ENCODE measurements at regions not wholly inside any gene's neighbourhood (a gene's known extent, or its start where the extent isn't known, plus 50 kb on each side); places are given as distances from the start of the nearest gene placed in this dataset.

GRCh38 chr11:28459912-28460311, 351.7 kb downstream of the METTL15 start:
- peaks cover 0 to 3% (median 0%) of the 10 kb centered on the region in 3 donors for H3K27me3 ChIP-seq (ENCODE audit: control insufficient read depth in 3 of 3, insufficient read depth in 3 of 3, low read length in 2 of 3)
- peaks cover 0 to 2% (median 0%) of the 10 kb centered on the region in 4 donors for H3K9me3 ChIP-seq (ENCODE audit: control insufficient read depth in 4 of 4, insufficient read depth in 3 of 4, low read length in 3 of 4)
- WGBS, 2 donors: 84 to 90% methylated on average over 2 of the region's 2 CpGs
- DNase-seq (no peak), ATAC-seq (ENCODE audit: insufficient read depth, low FRiP score) (no peak)
- no peaks in the 10 kb centered on the region for H3K36me3 ChIP-seq (ENCODE audit: control insufficient read depth in 4 of 4, insufficient read depth in 4 of 4, low read length in 4 of 4)
- TF ChIP-seq CTCF (IDR thresholded peaks at IDR 0.05; ENCODE audit: control extremely low read depth, extremely low read depth): no peak
- no peak overlapping the region for H3K27ac ChIP-seq (ENCODE audit: low read depth in 1 of 2, low read length in 1 of 2)
- H3K4me3 ChIP-seq: no peak overlapping the region
- H3K4me1 ChIP-seq (ENCODE audit: control insufficient read depth in 5 of 5, insufficient read depth in 5 of 5, low read length in 5 of 5): no peaks in the 10 kb centered on the region
- H3K9ac ChIP-seq (ENCODE audit: insufficient read depth in 1 of 2, low read length in 2 of 2): no peak overlapping the region

- TF ChIP-seq CTCF (IDR thresholded peaks at IDR 0.05; ENCODE audit: control extremely low read depth, extremely low read depth): no peak
- peaks cover 0 to 2% (median 0%) of the 10 kb centered on the region in 4 donors for H3K9me3 ChIP-seq (ENCODE audit: control insufficient read depth in 4 of 4, insufficient read depth in 3 of 4, low read length in 3 of 4)
- DNase-seq: no peak
- H3K27me3 ChIP-seq (ENCODE audit: control insufficient read depth in 3 of 3, insufficient read depth in 3 of 3, low read length in 2 of 3): peaks cover 0 to 3% (median 0%) of the 10 kb centered on the region in 3 donors
- H3K4me3 ChIP-seq: no peak overlapping the region
- WGBS, 2 donors: 88% methylated on average over 5 of the region's 5 CpGs
- no peak overlapping the region for H3K9ac ChIP-seq (ENCODE audit: insufficient read depth in 1 of 2, low read length in 2 of 2)
- no peak for ATAC-seq (ENCODE audit: insufficient read depth, low FRiP score)
- H3K4me1 ChIP-seq (ENCODE audit: control insufficient read depth in 5 of 5, insufficient read depth in 5 of 5, low read length in 5 of 5): no peaks in the 10 kb centered on the region
- no peak overlapping the region for H3K27ac ChIP-seq (ENCODE audit: low read depth in 1 of 2, low read length in 1 of 2)
- no peaks in the 10 kb centered on the region for H3K36me3 ChIP-seq (ENCODE audit: control insufficient read depth in 4 of 4, insufficient read depth in 4 of 4, low read length in 4 of 4)
Observed at GRCh38 chr11:28457481-28458065, 349.4 kb downstream of the METTL15 start.

- Histone ChIP-seq H3K9ac (ENCODE audit: insufficient read depth in 1 of 2, low read length in 2 of 2) (no peak overlapping the region), H3K27ac (ENCODE audit: low read depth in 1 of 2, low read length in 1 of 2) (no peak overlapping the region), H3K4me3 (no peak overlapping the region), H3K36me3 (ENCODE audit: control insufficient read depth in 4 of 4, insufficient read depth in 4 of 4, low read length in 4 of 4) (no peaks in the 10 kb centered on the region), H3K4me1 (ENCODE audit: control insufficient read depth in 5 of 5, insufficient read depth in 5 of 5, low read length in 5 of 5) (no peaks in the 10 kb centered on the region), H3K27me3 (ENCODE audit: control insufficient read depth in 3 of 3, insufficient read depth in 3 of 3, low read length in 2 of 3) (no peaks in the 10 kb centered on the region), H3K9me3 (ENCODE audit: control insufficient read depth in 4 of 4, insufficient read depth in 3 of 4, low read length in 3 of 4) (no peaks in the 10 kb centered on the region)
- ATAC-seq (ENCODE audit: insufficient read depth, low FRiP score) (no peak), DNase-seq (no peak)
- WGBS, 2 donors: 81 to 89% methylated on average over 2 of the region's 2 CpGs
- TF ChIP-seq CTCF (IDR thresholded peaks at IDR 0.05; ENCODE audit: control extremely low read depth, extremely low read depth): no peak
Observed at GRCh38 chr11:28448186-28448585, 340.0 kb downstream of the METTL15 start.

GRCh38 chr11:28447226-28447625, 339.0 kb downstream of the METTL15 start:
- H3K9me3 ChIP-seq (ENCODE audit: control insufficient read depth in 4 of 4, insufficient read depth in 3 of 4, low read length in 3 of 4): no peaks in the 10 kb centered on the region
- no peaks in the 10 kb centered on the region for H3K36me3 ChIP-seq (ENCODE audit: control insufficient read depth in 4 of 4, insufficient read depth in 4 of 4, low read length in 4 of 4)
- TF ChIP-seq CTCF (IDR thresholded peaks at IDR 0.05; ENCODE audit: control extremely low read depth, extremely low read depth): no peak
- DNase-seq (no peak), ATAC-seq (ENCODE audit: insufficient read depth, low FRiP score) (no peak)
- H3K4me3 ChIP-seq: no peak overlapping the region
- WGBS, 2 donors: 64 to 71% methylated on average over 1 of the region's 1 CpG
- no peaks in the 10 kb centered on the region for H3K27me3 ChIP-seq (ENCODE audit: control insufficient read depth in 3 of 3, insufficient read depth in 3 of 3, low read length in 2 of 3)
- no peak overlapping the region for H3K27ac ChIP-seq (ENCODE audit: low read depth in 1 of 2, low read length in 1 of 2)
- no peak overlapping the region for H3K9ac ChIP-seq (ENCODE audit: insufficient read depth in 1 of 2, low read length in 2 of 2)
- no peaks in the 10 kb centered on the region for H3K4me1 ChIP-seq (ENCODE audit: control insufficient read depth in 5 of 5, insufficient read depth in 5 of 5, low read length in 5 of 5)

Measured in lung (tissue), 11 donors.